DMS153 (cell line): ENCODE measurements at regions not wholly inside any gene's neighbourhood (a gene's known extent, or its start where the extent isn't known, plus 50 kb on each side); places are given as distances from the start of the nearest gene placed in this dataset.
A peak's percentile ranks its signal among the peaks of the same experiment; 100 is the strongest.
"Not testable (repeated sequence)": the region's sequence is repeated elsewhere in the genome, so short reads cannot be mapped to it uniquely, and the experiment has no call there.

ENCODE experiments used
- DNase-seq: peaks from one replicate; lab custom pipeline; 2025; lab: John Stamatoyannopoulos, UW

GRCh38 chr21:35748678-35749314 is 311.5 kb downstream of the SETD4 start:
- DNase-seq, result no peak

- DNase-seq, result no peak
Observed at GRCh38 chr21:35743571-35743970, 316.8 kb downstream of the SETD4 start.

GRCh38 chr21:35738347-35738961 is 321.9 kb downstream of the SETD4 start:
- no peak for DNase-seq

GRCh38 chr21:35737899-35738346 is 322.4 kb downstream of the SETD4 start:
- no peak for DNase-seq

- no peak for DNase-seq
Observed at GRCh38 chr21:35737449-35737848, 322.9 kb downstream of the SETD4 start.

GRCh38 chr21:35732788-35733187 is 327.5 kb downstream of the SETD4 start:
- no peak for DNase-seq

- DNase-seq, result no peak
Observed at GRCh38 chr21:35730325-35730724, 330.0 kb downstream of the SETD4 start.

GRCh38 chr21:35727830-35728229 is 332.5 kb downstream of the SETD4 start:
- no peak for DNase-seq

GRCh38 chr21:35724156-35724555 is 336.2 kb downstream of the SETD4 start:
- DNase-seq, result no peak

GRCh38 chr21:35721701-35722100 is 338.6 kb downstream of the SETD4 start:
- DNase-seq, result no peak

GRCh38 chr21:35720208-35720731 is 340.1 kb downstream of the SETD4 start:
- no peak for DNase-seq

- no peak for DNase-seq
Observed at GRCh38 chr21:35719080-35719479, 341.2 kb downstream of the SETD4 start.

GRCh38 chr21:35716876-35717565 is 343.3 kb downstream of the SETD4 start:
- no peak for DNase-seq

- no peak for DNase-seq
Observed at GRCh38 chr21:35713914-35714313, 346.4 kb downstream of the SETD4 start.

- no peak for DNase-seq
Observed at GRCh38 chr21:35711661-35712060, 348.7 kb downstream of the SETD4 start.

GRCh38 chr21:35711213-35711612 is 349.1 kb downstream of the SETD4 start:
- DNase-seq, result no peak

- DNase-seq, result not testable (repeated sequence)
Observed at GRCh38 chr21:35709990-35710389, 350.3 kb downstream of the SETD4 start.

GRCh38 chr21:35705888-35706287 is 354.4 kb downstream of the SETD4 start:
- DNase-seq, result no peak

GRCh38 chr21:35705237-35705887 is 355.0 kb downstream of the SETD4 start:
- DNase-seq, result no peak

GRCh38 chr21:35703704-35704103 is 356.6 kb downstream of the SETD4 start:
- no peak for DNase-seq

GRCh38 chr21:35699361-35699760 is 361.0 kb downstream of the SETD4 start:
- no peak for DNase-seq

GRCh38 chr21:35697321-35697808 is 363.0 kb downstream of the SETD4 start:
- DNase-seq, result peak; percentile 73
